HEK293 (cell line): ENCODE measurements at regions not wholly inside any gene's neighbourhood (a gene's known extent, or its start where the extent isn't known, plus 50 kb on each side); places are given as distances from the start of the nearest gene placed in this dataset.

Experiments
- CTCF ChIA-PET: fragments of 350-600 bp; formaldehyde crosslinking; extraction: SDS; loops from one replicate; lab custom pipeline; 2021; ENCODE audit warnings: antibody characterized with exemption; lab: Yijun Ruan, JAX
- POLR2A ChIA-PET: fragments of 300-600 bp; formaldehyde crosslinking; extraction: SDS; loops from one replicate; lab custom pipeline; 2020; ENCODE audit warnings: antibody characterized with exemption, inconsistent platforms; lab: Yijun Ruan, JAX
- H3K27ac ChIP-seq: fragments of 200-500 bp; sonication (Bioruptor generic); 2 replicates; pipeline ENCODE4 v1.5.1; 2014; ENCODE audit warnings: low read depth, low read length, control low read depth, inconsistent platforms; ENCODE audit errors: extremely low read depth
- H3K36me3 ChIP-seq, 2 experiments: fragments of 200-500 bp in 1 of 2; sonication (Bioruptor generic) in 1 of 2; 1 replicate in 1 of 2; 2 replicates in 1 of 2; pipeline ENCODE4 v1.5.1; 2014 to 2017; ENCODE audit warnings: inconsistent platforms in 2 of 2, low read length in 2 of 2; ENCODE audit not compliant: control insufficient read depth in 2 of 2, insufficient read depth in 1 of 2
- H3K4me1 ChIP-seq: fragments of 200-500 bp; sonication (Bioruptor generic); 2 replicates; pipeline ENCODE4 v1.5.1; 2014; ENCODE audit warnings: mild to moderate bottlenecking, low read length, inconsistent platforms; ENCODE audit not compliant: control insufficient read depth, insufficient read depth
- H3K4me3 ChIP-seq: 2 replicates; pipeline ENCODE4 v1.5.1; 2011; ENCODE audit warnings: low read depth, mild to moderate bottlenecking, control low read depth, low read length, moderate library complexity
- H3K9me3 ChIP-seq: fragments of 200-500 bp; sonication (Bioruptor generic); 2 replicates; pipeline ENCODE4 v1.5.1; 2014; ENCODE audit warnings: low read depth, low read length, inconsistent platforms; ENCODE audit not compliant: control insufficient read depth, insufficient read depth
- GLIS1 ChIP-seq: fragments of 450-650 bp; formaldehyde crosslinking; IDR thresholded peaks from 2 replicates; pipeline ENCODE4 v1.5.1; 2016; ENCODE audit warnings: missing biosample characterization, missing genetic modification characterization
- KLF17 ChIP-seq: fragments of 450-650 bp; formaldehyde crosslinking; IDR thresholded peaks from 2 replicates; pipeline ENCODE4 v1.5.1; 2016; ENCODE audit warnings: missing biosample characterization, missing genetic modification characterization
- ZBTB6 ChIP-seq: fragments of 450-650 bp; formaldehyde crosslinking; IDR thresholded peaks from 2 replicates; pipeline ENCODE4 v1.5.1; 2017; ENCODE audit warnings: missing biosample characterization, missing genetic modification characterization
- ZBTB8A ChIP-seq: fragments of 450-650 bp; formaldehyde crosslinking; IDR thresholded peaks from 2 replicates; pipeline ENCODE4 v1.5.1; 2016; ENCODE audit warnings: missing biosample characterization, missing genetic modification characterization
- ZFP3 ChIP-seq: fragments of 450-650 bp; formaldehyde crosslinking; IDR thresholded peaks from 2 replicates; pipeline ENCODE4 v1.5.1; 2016; ENCODE audit warnings: low read depth, missing biosample characterization, missing genetic modification characterization
- ZNF112 ChIP-seq: fragments of 450-650 bp; formaldehyde crosslinking; IDR thresholded peaks from 2 replicates; pipeline ENCODE4 v1.5.0; 2017; ENCODE audit warnings: missing biosample characterization, missing genetic modification characterization
- ZNF184 ChIP-seq: fragments of 450-650 bp; IDR thresholded peaks from 2 replicates; pipeline ENCODE4 v1.5.1; 2018; ENCODE audit warnings: missing biosample characterization, mild to moderate bottlenecking, missing genetic modification characterization
- ZNF223 ChIP-seq: fragments of 450-650 bp; formaldehyde crosslinking; IDR thresholded peaks from 2 replicates; pipeline ENCODE4 v1.5.1; 2016; ENCODE audit warnings: missing biosample characterization, missing genetic modification characterization
- ZNF26 ChIP-seq: fragments of 450-650 bp; formaldehyde crosslinking; IDR thresholded peaks from 2 replicates; pipeline ENCODE4 v1.5.1; 2016; ENCODE audit warnings: missing biosample characterization, missing genetic modification characterization
- ZNF394 ChIP-seq: fragments of 450-650 bp; formaldehyde crosslinking; IDR thresholded peaks from 2 replicates; pipeline ENCODE4 v1.5.1; 2016; ENCODE audit warnings: missing biosample characterization, missing genetic modification characterization, mild to moderate bottlenecking, moderate library complexity, borderline replicate concordance
- ZNF426 ChIP-seq: fragments of 450-650 bp; formaldehyde crosslinking; IDR thresholded peaks from 2 replicates; pipeline ENCODE4 v1.5.1; 2017; ENCODE audit warnings: missing biosample characterization, missing genetic modification characterization, mild to moderate bottlenecking, inconsistent platforms, moderate library complexity
- ZNF600 ChIP-seq: fragments of 450-650 bp; formaldehyde crosslinking; IDR thresholded peaks from 2 replicates; pipeline ENCODE4 v1.5.1; 2016; ENCODE audit warnings: missing biosample characterization, missing genetic modification characterization
- ZNF610 ChIP-seq: fragments of 450-650 bp; formaldehyde crosslinking; IDR thresholded peaks from 2 replicates; pipeline ENCODE4 v1.5.1; 2016; ENCODE audit warnings: missing biosample characterization, missing genetic modification characterization, borderline replicate concordance
- ZNF645 ChIP-seq: fragments of 450-650 bp; formaldehyde crosslinking; IDR thresholded peaks from 2 replicates; pipeline ENCODE4; 2016; ENCODE audit warnings: missing biosample characterization, missing genetic modification characterization
- ZNF677 ChIP-seq: fragments of 450-650 bp; IDR thresholded peaks from 2 replicates; pipeline ENCODE4 v1.5.0; 2018; ENCODE audit warnings: missing biosample characterization, mild to moderate bottlenecking, missing genetic modification characterization, moderate library complexity
- ZNF701 ChIP-seq: fragments of 450-650 bp; formaldehyde crosslinking; IDR thresholded peaks from 2 replicates; pipeline ENCODE4 v1.5.1; 2016; ENCODE audit warnings: missing biosample characterization, missing genetic modification characterization
- ZNF76 ChIP-seq: fragments of 450-650 bp; formaldehyde crosslinking; IDR thresholded peaks from 2 replicates; pipeline ENCODE4; 2016; ENCODE audit warnings: low read depth, missing biosample characterization, missing genetic modification characterization, borderline replicate concordance
- ZNF785 ChIP-seq: fragments of 450-650 bp; formaldehyde crosslinking; IDR thresholded peaks from 2 replicates; pipeline ENCODE4 v1.5.1; 2016; ENCODE audit warnings: missing biosample characterization, missing genetic modification characterization
- ZNF792 ChIP-seq: fragments of 450-650 bp; formaldehyde crosslinking; IDR thresholded peaks from 2 replicates; pipeline ENCODE4 v1.5.1; 2016; ENCODE audit warnings: missing biosample characterization, missing genetic modification characterization
- ZNF830 ChIP-seq: fragments of 450-650 bp; IDR thresholded peaks from 2 replicates; pipeline ENCODE4 v1.5.0; 2018; ENCODE audit warnings: missing biosample characterization, missing genetic modification characterization, low read depth, mild to moderate bottlenecking, moderate library complexity
- ZSCAN5A ChIP-seq: fragments of 450-650 bp; formaldehyde crosslinking; IDR thresholded peaks from 2 replicates; pipeline ENCODE4 v1.5.1; 2016; ENCODE audit warnings: missing biosample characterization, missing genetic modification characterization

- TF ChIP-seq ZBTB6 (tag by site-specific recombination), result no peak
- no peak for TF ChIP-seq ZNF426 (tag by site-specific recombination)
- TF ChIP-seq ZNF610 (tag by site-specific recombination), result no peak
- TF ChIP-seq ZNF112 (tag by site-specific recombination), result no peak
- TF ChIP-seq ZNF785 (tag by site-specific recombination), result no peak
- no peak for TF ChIP-seq ZNF26 (tag by site-specific recombination)
- no peak for TF ChIP-seq ZNF792 (tag by site-specific recombination)
- TF ChIP-seq ZNF830 (tag by site-specific recombination), result no peak
These were observed 1018.2 kb downstream of the DIPK2A start (continued) for GRCh38 chr3:144989807-144990206.

GRCh38 chr3:144995856-144996255 lies 1024.2 kb downstream of the DIPK2A start:
- ChIA-PET POLR2A (no interaction called here), CTCF (no interaction called here)
- Histone ChIP-seq H3K4me3 (no peak overlapping the region), H3K27ac (no peak overlapping the region), H3K9me3 (no peaks in the 10 kb centered on the region), H3K4me1 (no peaks in the 10 kb centered on the region), H3K36me3 (no peaks in the 10 kb centered on the region)
- TF ChIP-seq KLF17 (tag by site-specific recombination) (no peak), ZNF677 (tag by site-specific recombination) (no peak), ZSCAN5A (tag by site-specific recombination) (no peak)

- H3K27ac ChIP-seq, result no peak overlapping the region
- no peaks in the 10 kb centered on the region for H3K36me3 ChIP-seq
- H3K4me3 ChIP-seq, result no peak overlapping the region
- no peaks in the 10 kb centered on the region for H3K4me1 ChIP-seq
- no peaks in the 10 kb centered on the region for H3K9me3 ChIP-seq
- ChIA-PET POLR2A (no interaction called here), CTCF (no interaction called here)
- TF ChIP-seq ZNF76 (tag by site-specific recombination), result no peak
- no peak for TF ChIP-seq ZNF223 (tag by site-specific recombination)
- TF ChIP-seq ZNF600, result no peak
- no peak for TF ChIP-seq ZNF184 (tag by site-specific recombination)
- TF ChIP-seq ZFP3 (tag by site-specific recombination), result no peak
- TF ChIP-seq ZNF701 (tag by site-specific recombination), result no peak
- TF ChIP-seq ZNF394 (tag by site-specific recombination), result no peak
- TF ChIP-seq ZBTB8A (tag by site-specific recombination), result no peak
- TF ChIP-seq GLIS1 (tag by site-specific recombination), result no peak
- TF ChIP-seq ZNF645 (tag by site-specific recombination), result no peak
These were observed 1033.8 kb downstream of the DIPK2A start for GRCh38 chr3:145005427-145005826.
